ENCODE measurements at regions not wholly inside any gene's neighbourhood (a gene's known extent, or its start where the extent isn't known, plus 50 kb on each side); places are given as distances from the start of the nearest gene placed in this dataset.
"Not testable (repeated sequence)": the region's sequence is repeated elsewhere in the genome, so short reads cannot be mapped to it uniquely, and the experiment has no call there.

DNA sequence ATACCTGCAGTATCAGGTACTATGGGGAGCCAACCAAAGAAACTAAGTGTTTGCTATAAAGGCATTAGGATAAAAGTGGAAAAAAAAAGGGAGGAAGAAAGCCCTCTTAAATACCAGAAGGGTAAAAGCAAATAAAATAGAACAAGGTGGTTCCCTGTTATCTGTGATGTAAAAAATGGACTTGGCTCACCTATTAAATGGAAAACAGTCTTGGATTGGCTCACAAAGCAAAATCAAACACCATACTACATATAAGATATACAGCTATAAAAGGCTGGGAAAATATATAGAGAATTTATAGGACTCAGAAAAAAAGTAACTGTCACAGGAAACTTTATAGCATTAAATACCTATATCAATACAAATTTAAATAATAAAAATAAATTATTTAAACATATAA is 73.5 kb upstream of the FBXO28 start:
- H3K4me3 Mint-ChIP-seq; H3K27ac Mint-ChIP-seq; DNase-seq; H3K36me3 Mint-ChIP-seq (ENCODE audit: low read depth); intact Hi-C loops (cut with micrococcal nuclease); H3K9me3 Mint-ChIP-seq; H3K4me1 Mint-ChIP-seq; H3K27me3 Mint-ChIP-seq: not testable (repeated sequence)

DNA sequence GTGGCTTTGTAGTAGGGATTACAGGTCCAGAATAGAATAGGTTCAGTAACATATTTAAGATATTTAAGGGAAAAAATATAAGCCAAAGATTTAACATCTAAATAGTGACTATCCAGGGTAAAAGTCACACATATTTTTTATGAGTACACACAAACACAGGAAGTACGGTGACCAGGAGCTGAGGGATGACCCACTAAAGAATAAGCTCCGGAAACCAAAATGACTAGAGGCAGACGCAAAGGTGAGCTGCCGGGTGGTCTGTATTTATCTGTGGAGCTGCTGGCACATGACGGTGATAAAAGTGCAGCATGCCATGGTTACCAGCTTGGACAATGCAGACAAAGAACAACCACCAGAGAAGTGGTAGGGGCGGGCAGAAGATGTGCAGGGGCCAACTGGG is 73.9 kb upstream of the FBXO28 start:
- H3K9me3 Mint-ChIP-seq, result not testable (repeated sequence)

DNA sequence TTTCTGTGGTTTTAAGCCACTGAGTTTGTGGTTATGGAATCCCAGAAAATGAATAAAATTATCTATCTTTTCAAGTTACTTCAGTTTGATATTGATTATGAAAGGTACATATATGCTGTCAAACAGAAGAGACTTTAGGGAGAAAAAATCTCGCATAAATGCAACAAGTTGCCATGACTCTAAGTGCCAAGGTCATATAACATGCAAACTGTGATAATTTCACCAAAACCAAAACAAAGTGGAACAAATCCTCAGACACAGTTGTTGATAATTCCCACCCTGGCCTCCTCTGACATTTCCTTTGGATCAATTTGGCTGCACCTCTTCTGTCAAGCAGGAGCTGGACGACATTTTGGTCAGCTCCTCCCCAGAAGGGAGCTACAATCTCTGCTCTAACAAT is 75.1 kb upstream of the FBXO28 start:
- DNase-seq; H3K36me3 Mint-ChIP-seq (ENCODE audit: low read depth); H3K9me3 Mint-ChIP-seq; intact Hi-C loops (cut with micrococcal nuclease); H3K27me3 Mint-ChIP-seq; H3K4me1 Mint-ChIP-seq; H3K27ac Mint-ChIP-seq; H3K4me3 Mint-ChIP-seq: not testable (repeated sequence)

More for the DNA sequence above, 73.9 kb upstream of the FBXO28 start:
- H3K4me1 Mint-ChIP-seq; H3K36me3 Mint-ChIP-seq (ENCODE audit: low read depth); H3K4me3 Mint-ChIP-seq; intact Hi-C loops (cut with micrococcal nuclease); H3K27me3 Mint-ChIP-seq; H3K27ac Mint-ChIP-seq: not testable (repeated sequence)
- DNase-seq, result peak; percentile 41

DNA sequence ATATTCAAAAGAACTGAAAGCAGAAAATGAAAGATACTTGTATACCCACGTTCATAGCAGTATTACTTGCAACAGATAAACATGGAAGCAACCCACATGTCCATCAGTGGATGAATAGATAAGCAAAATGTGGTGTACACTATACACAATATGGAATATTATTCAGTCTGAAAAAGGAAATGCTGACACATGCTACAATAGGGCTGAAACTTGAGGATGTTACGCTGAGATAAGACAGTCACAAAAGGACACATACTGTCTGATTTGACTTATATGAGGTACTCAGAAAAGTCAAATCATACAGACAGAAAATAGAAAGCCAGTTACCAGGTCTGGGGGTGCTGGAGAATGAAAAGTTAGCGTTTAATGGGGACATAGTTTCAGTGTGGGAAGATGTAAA is 76.5 kb upstream of the FBXO28 start:
- H3K27me3 Mint-ChIP-seq; H3K36me3 Mint-ChIP-seq (ENCODE audit: low read depth); H3K27ac Mint-ChIP-seq; H3K4me1 Mint-ChIP-seq; H3K4me3 Mint-ChIP-seq; intact Hi-C loops (cut with micrococcal nuclease); H3K9me3 Mint-ChIP-seq; DNase-seq: not testable (repeated sequence)

DNA sequence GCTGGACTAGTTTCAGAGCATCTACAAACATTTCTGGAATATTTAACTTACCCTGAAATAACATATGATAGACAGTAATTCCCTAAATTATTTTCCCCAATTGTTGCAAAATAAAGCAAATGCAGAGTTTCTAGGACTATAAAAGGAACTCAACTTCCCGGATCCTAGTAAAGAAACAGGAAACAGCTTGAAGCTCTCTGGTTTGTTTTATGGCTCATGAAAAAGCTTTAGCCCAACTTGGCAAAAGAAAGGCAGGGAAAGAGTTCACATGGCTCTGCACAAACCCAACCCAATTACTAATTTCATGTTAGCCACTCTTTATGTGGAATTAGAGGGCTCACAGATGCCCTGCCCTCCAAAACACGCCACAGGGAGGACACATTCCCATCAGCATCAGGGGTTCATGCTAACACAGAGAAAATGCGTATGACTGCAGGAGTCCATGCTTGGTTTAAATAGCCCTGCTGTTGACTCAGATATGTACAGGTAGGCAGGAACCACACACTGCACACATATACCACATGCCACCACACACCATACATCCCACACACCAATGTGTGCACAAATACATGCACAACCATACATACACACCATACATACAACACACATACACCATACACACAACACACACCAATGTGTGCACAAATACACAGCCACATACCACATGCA is 81.2 kb upstream of the FBXO28 start:
- H3K27me3 Mint-ChIP-seq; H3K4me3 Mint-ChIP-seq; H3K9me3 Mint-ChIP-seq; DNase-seq; H3K36me3 Mint-ChIP-seq (ENCODE audit: low read depth); H3K4me1 Mint-ChIP-seq; H3K27ac Mint-ChIP-seq; intact Hi-C loops (cut with micrococcal nuclease): not testable (repeated sequence)

DNA sequence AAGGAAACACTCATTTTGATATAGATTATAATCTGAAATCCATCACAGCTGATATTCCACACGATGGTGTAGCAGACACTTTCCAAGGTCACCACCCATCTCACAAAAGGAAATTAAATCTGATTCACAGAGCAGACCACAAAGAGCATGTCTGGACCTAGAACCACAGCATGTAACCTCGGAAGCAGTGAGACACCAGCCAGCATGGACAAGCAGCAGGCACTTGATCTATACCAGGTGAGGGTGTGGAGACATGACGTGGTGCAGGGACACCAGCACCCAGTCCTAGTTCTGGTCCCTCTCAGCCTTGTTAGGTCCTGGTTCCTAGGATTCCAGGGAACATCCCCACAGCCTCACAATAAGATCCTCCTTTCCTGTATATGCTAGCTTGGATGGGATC is 81.9 kb upstream of the FBXO28 start:
- H3K4me3 Mint-ChIP-seq; H3K9me3 Mint-ChIP-seq; H3K36me3 Mint-ChIP-seq (ENCODE audit: low read depth); H3K27ac Mint-ChIP-seq; intact Hi-C loops (cut with micrococcal nuclease); DNase-seq; H3K4me1 Mint-ChIP-seq; H3K27me3 Mint-ChIP-seq: not testable (repeated sequence)

GRCh38 chr1:224030257-224030656 is 83.7 kb upstream of the FBXO28 start:
- H3K4me1 Mint-ChIP-seq; H3K36me3 Mint-ChIP-seq (ENCODE audit: low read depth); H3K27ac Mint-ChIP-seq; H3K9me3 Mint-ChIP-seq; intact Hi-C loops (cut with micrococcal nuclease); H3K27me3 Mint-ChIP-seq; DNase-seq; H3K4me3 Mint-ChIP-seq: not testable (repeated sequence)

DNA sequence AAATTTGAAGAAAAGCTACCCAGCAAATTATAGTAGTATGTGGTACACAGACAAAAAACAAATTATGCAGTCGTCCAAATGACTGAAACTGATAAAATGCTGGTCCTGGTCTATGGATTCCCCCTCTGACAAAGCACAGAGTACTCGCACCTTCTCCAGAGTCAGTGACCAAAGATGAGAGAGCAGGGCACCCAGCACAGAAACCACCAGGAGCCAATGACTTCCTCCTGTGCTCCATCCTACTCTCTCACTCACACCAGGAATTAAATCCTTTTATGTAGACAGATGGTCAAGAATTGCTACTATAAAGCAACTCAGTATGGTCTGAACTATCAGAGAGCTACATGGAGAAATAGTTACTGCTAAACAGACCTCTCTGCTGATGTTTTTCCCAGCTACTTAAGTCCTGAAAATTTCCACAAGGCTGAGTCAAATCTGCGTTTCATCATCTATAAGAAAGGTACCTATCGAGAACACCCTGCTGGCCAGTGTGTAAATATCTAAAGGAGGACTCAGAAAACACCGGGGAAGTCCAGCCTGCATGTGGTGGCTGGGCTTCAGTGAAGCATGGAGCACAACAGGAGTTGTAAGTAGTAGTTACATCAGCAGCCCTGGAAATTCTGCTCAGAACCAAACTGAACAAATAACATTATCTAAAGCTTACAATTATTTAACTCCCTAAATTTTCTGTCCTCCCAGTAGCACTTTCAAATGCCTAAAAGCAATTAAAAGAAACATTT is 84.5 kb upstream of the FBXO28 start:
- H3K9me3 Mint-ChIP-seq; intact Hi-C loops (cut with micrococcal nuclease); DNase-seq; H3K27ac Mint-ChIP-seq; H3K36me3 Mint-ChIP-seq (ENCODE audit: low read depth); H3K27me3 Mint-ChIP-seq; H3K4me3 Mint-ChIP-seq; H3K4me1 Mint-ChIP-seq: not testable (repeated sequence)

GRCh38 chr1:224028802-224029201 is 85.1 kb upstream of the FBXO28 start:
- H3K27me3 Mint-ChIP-seq; H3K36me3 Mint-ChIP-seq (ENCODE audit: low read depth); H3K4me1 Mint-ChIP-seq; H3K4me3 Mint-ChIP-seq; H3K9me3 Mint-ChIP-seq; H3K27ac Mint-ChIP-seq; DNase-seq; intact Hi-C loops (cut with micrococcal nuclease): not testable (repeated sequence)

DNA sequence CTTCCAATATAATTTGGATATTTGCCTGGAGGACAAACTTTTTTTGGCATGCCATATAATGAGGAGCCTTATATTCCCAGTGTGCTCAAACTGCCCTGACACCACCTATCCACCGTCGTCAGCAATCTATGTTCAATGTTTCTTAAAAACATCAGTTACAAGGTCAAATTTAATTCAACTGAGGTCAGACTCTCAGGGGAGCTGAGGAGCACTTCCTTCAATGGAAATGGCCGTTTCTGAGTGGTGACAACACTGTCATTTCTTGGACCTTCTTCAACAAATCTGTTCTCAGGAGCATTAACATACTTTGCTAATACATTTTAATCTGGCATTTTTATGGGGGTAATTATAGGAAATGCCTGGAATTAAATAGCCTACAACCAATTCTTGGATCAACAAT is 90.8 kb upstream of the FBXO28 start:
- H3K4me1 Mint-ChIP-seq; H3K36me3 Mint-ChIP-seq (ENCODE audit: low read depth); H3K4me3 Mint-ChIP-seq; H3K27ac Mint-ChIP-seq; H3K9me3 Mint-ChIP-seq; H3K27me3 Mint-ChIP-seq; intact Hi-C loops (cut with micrococcal nuclease); DNase-seq: not testable (repeated sequence)

GRCh38 chr1:224022249-224022970 is 91.5 kb upstream of the FBXO28 start:
- H3K27ac Mint-ChIP-seq; H3K4me1 Mint-ChIP-seq; H3K27me3 Mint-ChIP-seq; H3K4me3 Mint-ChIP-seq; intact Hi-C loops (cut with micrococcal nuclease); H3K9me3 Mint-ChIP-seq; H3K36me3 Mint-ChIP-seq (ENCODE audit: low read depth); DNase-seq: not testable (repeated sequence)

GRCh38 chr1:224019866-224020265 is 94.0 kb upstream of the FBXO28 start:
- H3K4me3 Mint-ChIP-seq; H3K27me3 Mint-ChIP-seq; H3K9me3 Mint-ChIP-seq; DNase-seq; H3K4me1 Mint-ChIP-seq; intact Hi-C loops (cut with micrococcal nuclease); H3K36me3 Mint-ChIP-seq (ENCODE audit: low read depth); H3K27ac Mint-ChIP-seq: not testable (repeated sequence)

DNA sequence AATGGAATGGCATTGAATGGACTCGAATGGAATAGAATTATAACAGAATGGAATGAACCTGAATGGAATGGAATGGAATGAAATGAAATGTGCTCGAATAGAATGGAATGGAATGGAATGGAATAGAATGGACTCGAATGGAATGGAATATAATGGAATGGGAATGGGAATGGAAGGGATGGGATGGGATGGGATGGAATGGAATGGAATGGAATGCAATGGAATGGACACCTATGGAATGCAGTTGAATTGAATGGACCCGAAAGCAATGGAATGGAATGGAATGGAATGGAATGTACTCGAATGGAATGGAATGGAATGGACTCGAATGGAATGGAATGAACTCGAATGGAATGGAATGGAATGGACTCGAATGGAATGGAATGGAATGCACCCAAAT is 98.1 kb upstream of the FBXO28 start:
- H3K27ac Mint-ChIP-seq; H3K4me3 Mint-ChIP-seq; H3K4me1 Mint-ChIP-seq; H3K27me3 Mint-ChIP-seq; DNase-seq; H3K9me3 Mint-ChIP-seq; H3K36me3 Mint-ChIP-seq (ENCODE audit: low read depth); intact Hi-C loops (cut with micrococcal nuclease): not testable (repeated sequence)

DNA sequence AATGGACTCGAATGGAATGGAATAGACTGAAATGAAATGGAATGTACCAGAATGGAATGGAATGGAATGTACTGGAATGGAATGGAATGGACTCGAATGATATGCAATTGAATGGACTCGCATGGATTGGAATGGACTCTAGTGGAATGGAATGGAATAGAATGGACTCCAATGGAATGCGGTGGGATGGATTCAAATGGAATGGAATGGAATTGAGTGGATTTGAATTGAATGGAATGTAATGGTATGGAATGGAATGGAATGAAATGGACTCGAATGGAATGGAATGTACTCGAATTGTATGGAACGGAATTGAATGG is 99.6 kb upstream of the FBXO28 start:
- H3K4me1 Mint-ChIP-seq, result no peaks in the 10 kb centered on the region

More for the DNA sequence above, 99.6 kb upstream of the FBXO28 start:
- Mint-ChIP-seq H3K9me3 (no peaks in the 10 kb centered on the region), H3K27ac (no peak overlapping the region), H3K4me3 (no peak overlapping the region), H3K36me3 (ENCODE audit: low read depth) (peaks cover 9% of the 10 kb centered on the region), H3K27me3 (no peaks in the 10 kb centered on the region)
- DNase-seq, result no peak
- intact Hi-C loops (cut with micrococcal nuclease), result no loop called here
